Uterus (tissue), 3 donors: ENCODE measurements at regions not wholly inside any gene's neighbourhood (a gene's known extent, or its start where the extent isn't known, plus 50 kb on each side); places are given as distances from the start of the nearest gene placed in this dataset.

Source experiments
- DNase-seq, 2 donors: peaks; one replicate each; pipeline ENCODE4 v3.0.0-alpha.2; 2019 to 2020
- H3K27ac ChIP-seq, 2 donors: fragments of 200-600 bp; sonication (generic); 1 replicate in 1 of 2; 2 replicates in 1 of 2; pipeline ENCODE4 v1.5.1; 2016 to 2018
- H3K27me3 ChIP-seq, 2 donors: fragments of 200-600 bp; sonication (generic); one replicate each; pipeline ENCODE4 v1.5.1; 2018 to 2019; ENCODE audit warnings: control low read depth in 1 of 2
- H3K36me3 ChIP-seq, 2 donors: fragments of 200-600 bp; sonication (generic); one replicate each; pipeline ENCODE4 v1.5.1; 2019; ENCODE audit warnings: control low read depth in 1 of 2
- H3K4me1 ChIP-seq, 2 donors: fragments of 200-600 bp; sonication (generic); one replicate each; pipeline ENCODE4 v1.5.1; 2018 to 2019; ENCODE audit warnings: control low read depth in 1 of 2
- H3K4me3 ChIP-seq, 2 donors: fragments of 200-600 bp; sonication (generic); 1 replicate in 1 of 2; 2 replicates in 1 of 2; pipeline ENCODE4 v1.5.1; 2018 to 2019; ENCODE audit warnings: mild to moderate bottlenecking in 1 of 2
- H3K9me3 ChIP-seq, 2 donors: fragments of 200-600 bp; sonication (generic); one replicate each; pipeline ENCODE4 v1.5.1; 2019; ENCODE audit warnings: control low read depth in 1 of 2
- CTCF ChIP-seq, 4 experiments: fragments of 200-600 bp in 2 of 4; fragments of 450-650 bp in 2 of 4; sonication (generic) in 2 of 4; IDR thresholded peaks; one replicate each; pipeline ENCODE4 v1.5.1; 2016 to 2019; ENCODE audit warnings: antibody characterized with exemption in 4 of 4, mild to moderate bottlenecking in 2 of 4, moderate library complexity in 1 of 4
- POLR2A ChIP-seq, 2 donors: fragments of 450-650 bp; IDR thresholded peaks; one replicate each; pipeline ENCODE4 v1.6.1; 2016; ENCODE audit warnings: antibody characterized with exemption in 2 of 2, mild to moderate bottlenecking in 1 of 2, moderate library complexity in 1 of 2
- intact Hi-C: fragments of 100-400 bp; cut with DNase I; formaldehyde crosslinking; loops from one replicate; pipeline ENCODE4 v1.15.1; 2023; ENCODE audit warnings: low total_unique reads
- donor health status: DM: yes; HTN: yes; CAD: no.

- intact Hi-C loops, result no loop called here
- Histone ChIP-seq H3K9me3 (no peaks in the 10 kb centered on the region), H3K27me3 (no peaks in the 10 kb centered on the region), H3K4me1 (no peaks in the 10 kb centered on the region), H3K36me3 (no peaks in the 10 kb centered on the region), H3K4me3 (no peak overlapping the region), H3K27ac (no peak overlapping the region)
- no peak for TF ChIP-seq CTCF (IDR thresholded peaks at IDR 0.05)
- TF ChIP-seq POLR2A (IDR thresholded peaks at IDR 0.05), result no peak
- no peak for DNase-seq
Measured at GRCh38 chr1:209235166-209235565, 348.3 kb upstream of the CAMK1G start.

- H3K27ac ChIP-seq, result no peak overlapping the region
Measured at GRCh38 chr1:209238356-209238755, 345.2 kb upstream of the CAMK1G start.

GRCh38 chr1:209240351-209240750 lies 343.2 kb upstream of the CAMK1G start:
- no peaks in the 10 kb centered on the region for H3K4me1 ChIP-seq
- H3K27ac ChIP-seq, result no peak overlapping the region
- TF ChIP-seq POLR2A (IDR thresholded peaks at IDR 0.05) (no peak), CTCF (IDR thresholded peaks at IDR 0.05) (no peak)
- H3K27me3 ChIP-seq, result no peaks in the 10 kb centered on the region
- intact Hi-C loops, result no loop called here
- H3K4me3 ChIP-seq, result no peak overlapping the region
- H3K9me3 ChIP-seq, result no peaks in the 10 kb centered on the region
- DNase-seq, result no peak
- no peaks in the 10 kb centered on the region for H3K36me3 ChIP-seq

More at GRCh38 chr1:209238356-209238755, 345.2 kb upstream of the CAMK1G start:
- DNase-seq, result no peak
- TF ChIP-seq POLR2A (IDR thresholded peaks at IDR 0.05) (no peak), CTCF (IDR thresholded peaks at IDR 0.05) (no peak)
- Histone ChIP-seq H3K9me3 (no peaks in the 10 kb centered on the region), H3K36me3 (no peaks in the 10 kb centered on the region), H3K4me3 (no peak overlapping the region), H3K27me3 (no peaks in the 10 kb centered on the region), H3K4me1 (no peaks in the 10 kb centered on the region)
- intact Hi-C loops, result no loop called here

GRCh38 chr1:209241487-209241886 lies 342.0 kb upstream of the CAMK1G start:
- DNase-seq, result no peak
- no peaks in the 10 kb centered on the region for H3K27me3 ChIP-seq
- H3K9me3 ChIP-seq, result no peaks in the 10 kb centered on the region
- intact Hi-C loops, result no loop called here
- no peak overlapping the region for H3K4me3 ChIP-seq
- H3K27ac ChIP-seq, result no peak overlapping the region
- TF ChIP-seq CTCF (IDR thresholded peaks at IDR 0.05), result no peak
- no peak for TF ChIP-seq POLR2A (IDR thresholded peaks at IDR 0.05)
- H3K4me1 ChIP-seq, result no peaks in the 10 kb centered on the region
- no peaks in the 10 kb centered on the region for H3K36me3 ChIP-seq

GRCh38 chr1:209248649-209249279 lies 334.8 kb upstream of the CAMK1G start:
- DNase-seq, result peak; percentile 24 to 59
- intact Hi-C loops, result no loop called here
- Histone ChIP-seq H3K9me3 (no peaks in the 10 kb centered on the region), H3K4me3 (no peak overlapping the region), H3K4me1 (no peaks in the 10 kb centered on the region), H3K36me3 (no peaks in the 10 kb centered on the region), H3K27me3 (no peaks in the 10 kb centered on the region), H3K27ac (peak overlapping the region in 1 of 2 donors; percentile 30)
- TF ChIP-seq CTCF (IDR thresholded peaks at IDR 0.05) (peak; percentile 75 to 85 (median 78)), POLR2A (IDR thresholded peaks at IDR 0.05) (no peak)
